Stimulated activated CD4-positive, alpha-beta T cell treated with anti-CD3 and anti-CD28 coated beads, Interleukin-12 subunit alpha, Interleukin-12 subunit beta, amount 100 ng/mL, for 48 hours (primary cell): ENCODE measurements at regions not wholly inside any gene's neighbourhood (a gene's known extent, or its start where the extent isn't known, plus 50 kb on each side); places are given as distances from the start of the nearest gene placed in this dataset.

Source experiments
- DNase-seq, 3 donors: peaks; one replicate each; pipeline ENCODE4 v3.0.0-alpha.2; 2020; ENCODE audit warnings: low read depth in 2 of 3, low spot score in 1 of 3

DNA sequence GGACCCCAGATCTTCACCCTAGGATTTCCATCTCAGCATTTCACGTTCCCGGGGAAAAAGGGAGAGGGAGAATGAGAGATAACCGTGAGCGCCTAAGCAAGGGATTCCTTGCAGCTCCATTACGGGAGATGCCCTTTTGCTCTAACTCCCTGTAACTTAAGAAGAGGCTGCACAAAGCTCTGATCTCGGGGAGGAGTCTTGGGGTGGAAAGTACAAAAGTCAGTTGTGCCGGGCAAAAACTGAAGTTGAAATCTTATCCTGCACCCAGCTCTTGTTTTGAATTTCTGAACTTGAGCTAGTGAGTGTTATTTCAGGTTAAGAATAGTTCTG is 256.4 kb upstream of the SOX21 start:
- DNase-seq, result no peak

DNA sequence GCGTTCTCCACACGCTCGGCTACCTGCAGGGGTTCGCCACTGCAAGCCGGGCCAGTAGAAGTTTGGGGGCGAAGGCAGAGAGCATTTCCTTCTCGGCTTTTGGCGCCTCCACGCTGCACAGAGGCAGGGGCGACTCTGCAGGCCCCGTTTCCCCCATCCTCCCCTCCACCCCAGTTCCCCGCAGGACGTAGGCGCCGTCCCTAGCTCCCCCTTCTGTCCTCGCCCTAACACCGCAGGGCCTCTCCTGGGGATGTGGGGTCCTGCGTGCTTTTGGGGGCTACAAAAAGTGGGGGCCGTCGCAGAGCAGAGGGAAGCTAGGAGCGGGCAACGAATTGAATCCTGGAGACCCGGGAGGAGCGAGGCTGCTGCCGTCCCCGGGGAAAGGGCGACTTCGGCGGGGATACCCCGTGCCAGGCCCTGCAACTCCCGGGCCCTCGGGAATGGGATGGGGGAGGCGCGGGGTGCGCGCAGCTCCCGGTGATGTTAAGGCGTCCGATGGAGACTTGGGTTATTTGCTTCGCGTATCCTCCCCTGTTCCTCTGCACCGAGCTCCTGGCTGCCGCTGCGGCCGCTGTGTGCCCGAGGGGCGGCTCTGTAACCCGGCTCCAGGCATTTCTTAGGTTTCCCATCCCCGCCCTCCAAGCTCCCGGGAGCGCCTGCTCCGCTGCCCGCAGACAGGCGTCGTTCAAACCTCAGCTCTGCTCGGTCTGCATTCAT is 255.9 kb upstream of the SOX21 start:
- DNase-seq, result no peak

DNA sequence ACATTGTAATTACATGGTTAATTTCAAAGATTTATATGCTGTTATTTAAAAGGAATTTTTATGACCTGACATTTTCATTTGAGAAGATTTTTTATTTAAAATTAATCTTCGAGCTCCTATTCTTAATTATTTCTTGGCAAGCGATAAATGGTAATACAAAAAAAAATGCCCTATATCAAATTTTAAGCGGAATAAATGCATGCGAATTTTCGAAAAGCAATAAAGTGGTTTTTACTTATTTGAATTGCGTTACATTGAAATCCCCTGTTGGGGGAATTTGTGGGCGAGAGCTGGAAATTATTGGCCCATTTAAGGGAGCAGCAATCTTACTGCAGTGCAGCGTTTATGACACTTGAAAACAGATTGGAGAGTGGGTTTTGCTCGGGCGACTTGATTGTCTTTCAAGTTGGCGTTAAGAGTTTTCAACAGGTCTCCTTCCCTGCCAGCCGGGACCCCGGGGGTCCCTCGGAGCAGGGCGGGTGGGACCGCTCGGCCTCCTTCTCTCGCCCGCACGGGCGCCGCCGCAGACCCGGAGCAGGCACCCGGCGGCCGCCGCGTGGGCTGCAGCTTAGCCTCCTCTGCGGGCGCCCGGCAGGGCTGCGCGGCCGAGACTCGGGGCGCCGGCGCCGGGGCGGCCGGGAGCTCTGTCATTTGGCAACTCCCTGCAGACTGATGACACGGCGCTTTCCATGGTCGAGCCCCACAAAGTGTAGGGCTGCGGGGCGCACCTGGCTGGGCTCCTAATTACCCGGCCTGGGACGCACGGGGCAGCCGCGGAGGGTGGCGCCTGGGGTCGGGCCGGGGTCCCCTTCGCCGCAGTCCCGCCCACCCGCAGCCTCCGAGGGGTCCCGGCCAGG is 255.1 kb upstream of the SOX21 start:
- DNase-seq, result peak in 1 of 3 donors; percentile 23

DNA sequence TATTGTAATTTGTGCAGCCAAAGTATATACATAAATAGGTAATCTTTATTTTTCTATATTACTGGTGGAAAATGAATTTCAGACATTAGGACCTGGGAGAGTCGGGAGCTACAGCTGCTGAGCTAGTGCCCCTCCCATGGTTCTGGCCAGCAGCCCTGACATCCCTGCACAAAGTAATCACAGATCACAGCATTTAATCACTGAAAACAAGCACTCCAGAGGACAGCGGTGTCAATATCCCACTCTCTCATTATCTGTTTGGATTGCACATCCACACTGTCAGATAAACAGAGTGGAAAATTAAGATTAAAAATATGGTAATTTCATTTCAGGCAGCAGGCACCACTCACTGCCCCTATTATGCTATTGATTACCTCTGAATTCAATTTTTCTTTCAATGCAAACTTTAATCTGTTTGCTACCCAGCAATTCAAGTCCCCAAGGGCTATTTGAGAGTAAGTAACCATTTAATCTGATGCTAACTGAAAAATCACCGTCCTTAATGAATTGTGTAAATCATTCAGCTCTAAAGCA is 254.1 kb upstream of the SOX21 start:
- no peak for DNase-seq

DNA sequence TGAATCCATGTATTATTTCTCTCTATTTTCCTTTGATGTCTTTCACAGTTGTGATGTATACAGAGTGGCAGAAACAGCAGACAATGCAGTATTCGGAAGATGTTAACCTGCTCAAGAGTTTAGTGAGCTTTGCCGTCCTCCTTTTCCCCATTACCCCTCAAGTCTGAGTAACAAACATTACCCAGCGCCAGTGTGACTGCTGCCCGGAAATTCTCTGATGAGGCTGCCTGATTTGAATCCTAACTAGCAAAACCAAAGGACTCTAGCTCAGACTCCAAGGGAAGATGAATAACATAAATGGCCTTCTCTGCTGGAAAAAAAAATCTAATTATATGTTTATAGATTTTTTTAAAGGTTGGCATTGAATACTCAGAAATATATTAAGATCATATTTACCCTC is 247.3 kb upstream of the SOX21 start:
- DNase-seq, result no peak

DNA sequence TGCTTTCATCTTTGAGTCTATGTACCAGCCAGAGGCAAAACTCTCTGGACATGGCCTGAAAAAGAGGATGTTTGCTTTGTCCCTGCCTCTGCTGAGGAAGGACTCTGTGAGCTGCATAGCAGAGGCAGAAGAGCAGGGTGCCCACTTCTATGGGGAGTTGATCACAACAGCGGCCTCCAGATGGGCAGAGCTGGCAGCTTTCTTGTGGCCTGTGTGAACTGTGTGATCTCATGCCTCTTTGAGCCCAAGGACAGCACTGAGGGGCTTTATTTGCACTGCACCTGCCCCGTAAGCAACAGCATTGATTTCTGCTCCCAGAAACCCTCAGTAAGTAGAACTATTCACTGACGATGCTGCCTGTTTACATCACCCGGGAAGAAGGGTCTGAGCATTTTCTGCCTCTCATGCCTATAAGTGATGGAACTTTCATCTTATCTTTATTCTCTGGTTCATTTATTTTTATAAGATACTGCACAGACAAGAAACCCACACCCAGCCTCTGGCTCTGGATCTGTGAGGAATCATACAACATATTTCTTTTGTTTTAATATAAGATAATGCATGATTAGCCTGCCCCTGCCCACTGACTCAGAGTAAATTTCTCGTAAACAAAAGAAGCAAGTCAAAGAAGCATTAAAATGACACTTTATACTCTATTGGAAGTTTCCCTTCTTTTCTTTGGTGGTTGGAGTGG is 244.2 kb upstream of the SOX21 start:
- DNase-seq, result no peak

DNA sequence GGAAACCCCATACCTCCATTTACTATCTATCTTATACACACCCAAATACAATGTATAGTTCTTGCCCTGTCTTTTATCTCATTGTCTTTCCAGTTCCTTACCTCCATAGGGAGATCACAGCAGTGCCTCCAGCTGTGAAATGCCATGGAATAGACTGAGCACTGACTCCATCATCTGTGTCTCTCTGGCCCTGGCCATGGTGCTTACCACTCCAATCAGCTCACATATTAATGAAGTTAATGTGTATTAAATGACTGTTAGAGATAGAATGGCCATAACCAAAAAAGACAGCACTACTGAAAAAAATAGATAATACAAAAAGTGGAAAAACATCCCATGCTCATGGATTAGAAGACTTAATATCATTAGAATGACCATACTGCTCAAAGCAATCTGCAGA is 240.4 kb upstream of the SOX21 start:
- DNase-seq, result no peak

DNA sequence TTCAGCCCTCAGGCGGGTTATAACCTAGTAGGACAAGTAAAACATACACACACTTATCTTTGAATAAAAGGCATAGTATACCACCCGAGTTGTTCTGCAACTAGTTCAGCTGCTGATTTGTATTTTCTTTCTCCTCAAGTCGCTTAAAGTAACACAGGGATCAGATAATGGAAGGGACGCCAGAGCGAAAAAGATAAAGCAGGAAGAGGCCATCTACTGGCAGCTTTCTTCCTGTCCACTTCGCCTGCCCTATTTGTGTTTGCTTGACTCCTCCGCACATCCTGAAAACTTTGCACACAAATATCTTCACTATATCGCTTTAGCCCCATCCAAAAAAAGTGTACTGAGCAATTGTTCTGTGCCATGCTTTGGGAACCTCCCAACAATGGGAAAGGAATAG is 238.0 kb upstream of the SOX21 start:
- DNase-seq, result no peak

DNA sequence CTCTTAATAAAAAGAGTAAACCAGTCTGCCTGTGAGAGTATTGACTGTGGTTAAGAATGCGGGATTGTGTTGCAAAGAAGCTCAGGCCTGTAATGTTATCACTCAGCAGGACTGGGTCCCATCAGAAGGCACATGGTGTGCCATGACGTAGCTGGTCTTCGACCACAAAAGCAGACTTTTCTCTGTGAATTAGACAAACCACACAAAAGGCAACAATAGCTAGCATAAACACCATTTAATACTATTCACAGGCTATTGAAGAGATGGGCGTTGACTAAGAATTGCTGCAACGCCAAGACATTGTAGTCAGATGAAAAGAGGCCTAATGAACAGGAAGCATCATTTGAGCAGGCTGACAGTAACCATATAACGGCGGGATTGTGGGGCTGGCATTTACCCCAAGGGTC is 235.6 kb upstream of the SOX21 start:
- DNase-seq, result no peak

DNA sequence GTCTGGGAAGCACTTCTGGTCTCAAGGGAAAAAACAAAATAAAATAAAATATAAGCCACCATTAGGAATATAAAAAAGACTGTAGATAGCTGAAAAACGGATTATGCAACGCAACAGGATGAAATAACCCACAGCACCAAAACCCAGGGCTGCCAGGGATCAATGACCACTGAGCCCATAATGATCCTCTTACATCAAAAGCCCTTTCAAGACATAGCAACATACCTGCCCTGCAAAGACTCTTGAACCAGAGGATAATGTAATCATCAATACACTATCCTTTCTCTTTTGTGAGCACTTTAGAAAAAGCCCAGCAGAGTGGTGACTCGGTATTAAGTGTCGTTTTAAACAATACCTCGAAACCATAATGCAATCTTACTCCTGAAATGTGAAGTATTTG is 235.0 kb upstream of the SOX21 start:
- DNase-seq, result no peak

DNA sequence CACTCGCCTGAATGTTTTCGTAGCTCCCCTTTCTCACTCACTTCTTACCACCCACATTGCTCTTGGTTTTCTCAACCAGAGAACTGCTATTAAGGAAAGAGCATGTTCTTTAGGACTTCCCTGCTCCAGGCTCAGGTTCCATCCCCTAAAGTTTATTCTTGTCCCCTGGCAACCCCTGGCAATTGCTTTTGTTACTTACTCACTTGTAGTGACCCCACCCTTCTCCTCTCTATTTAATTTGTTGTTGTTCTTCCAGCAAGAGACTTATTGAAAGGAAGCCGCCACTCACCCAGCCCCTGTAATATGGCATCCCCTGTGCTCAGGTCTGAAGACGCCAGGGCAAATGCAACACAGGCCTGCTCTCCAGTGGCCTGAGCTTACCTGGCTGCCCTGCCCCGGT is 233.7 kb upstream of the SOX21 start:
- no peak for DNase-seq

DNA sequence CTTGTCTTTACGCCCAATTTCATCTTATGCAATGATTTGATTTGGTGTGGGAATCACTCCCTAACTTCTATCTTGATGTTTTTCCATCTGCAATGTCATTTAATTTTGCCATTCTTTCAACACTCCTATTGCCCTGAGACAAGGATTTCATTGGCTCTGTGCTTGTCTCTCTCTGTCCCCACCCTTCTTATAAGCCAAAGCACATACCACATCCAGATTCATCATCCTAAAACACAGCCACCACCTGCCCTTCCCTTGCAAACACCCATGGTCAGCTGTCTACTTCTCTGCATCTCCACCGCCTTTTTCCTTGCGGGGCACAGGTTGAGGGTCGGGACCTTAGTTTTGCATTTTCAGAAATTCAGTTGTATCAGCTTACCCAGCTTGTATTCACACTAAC is 225.8 kb upstream of the SOX21 start:
- no peak for DNase-seq

DNA sequence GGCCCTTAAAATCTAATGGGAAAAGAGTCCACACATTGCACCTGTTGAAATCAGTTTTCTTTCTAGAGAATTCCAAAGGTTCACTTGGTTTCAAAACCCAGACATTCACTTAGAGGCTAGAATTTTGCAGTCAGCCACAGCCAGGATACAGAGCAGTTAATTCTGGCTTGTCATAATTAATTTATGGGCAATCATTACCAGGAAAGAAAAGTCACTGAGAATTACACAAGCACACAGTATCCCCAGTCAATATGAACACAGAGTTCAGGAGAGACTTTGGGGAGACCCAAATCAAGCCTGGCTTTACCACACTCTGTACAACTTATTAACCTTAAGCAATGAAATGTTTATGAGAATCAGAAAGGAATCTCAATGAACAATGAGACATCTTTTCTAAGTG is 224.3 kb upstream of the SOX21 start:
- DNase-seq, result no peak

DNA sequence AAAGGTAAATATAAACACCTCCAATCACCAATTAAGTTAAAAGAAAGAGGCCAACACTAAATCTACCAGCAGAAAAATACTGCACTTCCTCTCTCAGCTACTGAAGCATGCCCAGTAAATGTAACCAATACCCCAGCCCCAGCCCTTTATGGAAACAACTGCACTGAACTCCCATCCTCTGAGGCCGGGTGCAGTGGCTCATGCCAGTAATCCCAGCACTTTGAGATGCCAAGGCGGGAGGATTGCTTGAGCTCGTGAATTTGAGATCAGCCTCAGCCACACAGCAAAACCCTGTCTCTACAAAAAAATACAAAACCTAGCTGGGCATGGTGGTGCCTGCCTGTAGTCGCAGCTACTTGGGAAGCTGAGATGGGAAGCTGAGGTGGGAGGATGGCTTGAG is 221.6 kb upstream of the SOX21 start:
- DNase-seq, result no peak

DNA sequence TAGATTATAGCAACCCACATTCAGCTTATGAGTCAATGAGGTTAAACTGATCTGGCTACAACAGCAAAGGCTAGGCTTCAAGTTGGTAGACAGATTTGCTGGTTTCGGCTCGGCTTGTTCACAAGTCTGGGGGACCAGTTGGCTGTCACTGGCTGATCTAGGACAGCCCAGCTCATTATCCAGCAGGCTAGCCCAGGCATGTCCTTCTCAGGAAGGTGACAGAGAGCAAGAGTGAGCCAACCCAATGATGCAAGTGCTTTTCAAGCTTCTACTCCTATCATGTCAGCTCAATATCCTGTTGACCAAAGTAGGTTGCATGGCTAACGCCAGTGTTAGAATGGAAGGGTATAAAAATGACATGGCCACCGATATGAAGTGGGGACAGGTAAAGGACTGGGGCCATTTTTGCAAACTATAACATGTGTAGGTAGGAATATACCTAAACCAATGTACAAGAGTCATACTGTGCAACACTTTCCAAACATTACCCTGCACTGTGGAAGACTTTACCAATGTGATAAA is 220.9 kb upstream of the SOX21 start:
- DNase-seq, result no peak

DNA sequence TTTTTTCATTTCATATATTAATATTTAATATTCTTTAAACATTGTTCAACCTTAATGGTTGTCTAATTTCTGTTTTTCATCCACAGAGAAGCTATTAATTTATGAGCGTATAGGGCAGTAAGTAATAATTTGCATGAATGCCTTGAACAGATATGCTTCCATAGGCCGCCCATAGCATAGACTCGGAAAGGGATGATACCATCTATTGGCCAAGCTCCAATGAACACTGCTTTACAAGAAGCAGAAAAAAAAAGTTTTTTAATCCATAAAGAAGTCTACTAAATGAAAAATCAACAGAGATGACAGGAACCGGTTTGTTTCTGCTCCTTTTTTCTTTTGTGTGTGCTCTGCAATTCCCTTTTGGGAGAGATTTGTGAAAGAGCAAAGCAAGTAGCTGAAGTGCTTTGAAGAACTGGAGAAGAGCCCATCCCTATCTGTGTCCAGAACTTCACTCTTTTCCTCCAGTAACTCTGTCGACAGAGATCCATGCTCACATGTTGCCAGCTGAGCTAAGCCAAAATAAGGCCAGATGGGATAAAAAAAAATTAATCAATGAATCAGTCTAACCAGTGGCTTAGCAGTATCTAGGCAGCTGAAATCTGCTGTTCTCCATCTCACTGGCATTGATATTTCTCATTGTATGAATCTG is 215.9 kb upstream of the SOX21 start:
- DNase-seq, result no peak

DNA sequence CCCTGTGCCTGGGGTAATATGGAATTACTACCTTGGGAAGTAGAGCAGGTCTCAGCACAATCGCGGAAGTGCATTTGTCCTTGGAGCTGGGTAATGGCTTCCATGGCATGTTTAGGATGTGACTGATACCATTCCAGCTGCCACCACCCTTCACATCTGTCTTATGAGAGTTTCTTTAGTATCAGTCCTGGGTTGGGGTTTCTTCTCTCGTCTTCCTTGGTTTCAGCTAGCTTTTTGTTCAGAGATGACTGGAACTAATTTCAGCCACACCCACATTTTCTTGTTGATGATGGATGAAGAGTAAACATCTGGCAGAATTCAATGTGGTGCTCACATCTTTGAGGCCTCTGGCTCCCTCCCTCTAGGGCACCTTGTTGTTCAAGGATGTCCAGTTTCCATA is 212.9 kb upstream of the SOX21 start:
- no peak for DNase-seq

DNA sequence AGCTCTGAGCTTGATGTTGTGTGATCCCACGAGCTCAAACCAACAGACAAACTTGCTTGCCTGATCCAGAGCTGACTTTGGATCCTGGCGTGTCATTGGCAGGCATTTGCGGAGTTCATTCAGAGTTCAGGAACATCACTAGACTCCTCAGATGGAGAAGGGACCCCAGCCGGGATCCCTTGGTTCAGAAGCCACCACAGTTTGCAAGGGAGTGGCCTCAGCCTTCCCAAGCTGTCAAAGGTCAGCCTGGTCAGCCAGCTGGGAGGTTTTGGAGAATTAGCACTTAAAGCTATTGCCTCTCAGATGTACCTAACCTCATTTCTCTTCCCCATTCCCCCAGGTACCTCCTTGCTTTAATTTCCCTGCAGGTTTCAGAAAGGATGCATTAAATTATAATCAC is 208.8 kb upstream of the SOX21 start:
- DNase-seq, result no peak

DNA sequence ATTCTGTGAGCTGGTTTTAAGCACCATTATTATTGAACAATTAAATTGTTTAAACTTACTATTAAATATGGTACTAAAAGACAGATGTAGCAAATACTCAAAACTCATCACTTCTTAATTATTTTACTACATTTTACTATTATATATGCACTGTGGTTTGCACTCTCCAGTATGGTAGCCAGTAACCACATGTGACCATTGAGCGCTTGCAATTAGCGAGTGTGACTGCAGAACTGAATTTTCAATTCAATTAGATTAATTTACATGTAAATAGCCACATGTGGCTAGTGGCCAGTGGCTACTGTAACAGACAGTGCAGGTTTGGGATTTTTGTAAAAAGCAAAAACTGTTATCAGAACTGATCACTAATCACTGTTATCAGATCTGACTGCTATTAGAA is 208.2 kb upstream of the SOX21 start:
- no peak for DNase-seq

DNA sequence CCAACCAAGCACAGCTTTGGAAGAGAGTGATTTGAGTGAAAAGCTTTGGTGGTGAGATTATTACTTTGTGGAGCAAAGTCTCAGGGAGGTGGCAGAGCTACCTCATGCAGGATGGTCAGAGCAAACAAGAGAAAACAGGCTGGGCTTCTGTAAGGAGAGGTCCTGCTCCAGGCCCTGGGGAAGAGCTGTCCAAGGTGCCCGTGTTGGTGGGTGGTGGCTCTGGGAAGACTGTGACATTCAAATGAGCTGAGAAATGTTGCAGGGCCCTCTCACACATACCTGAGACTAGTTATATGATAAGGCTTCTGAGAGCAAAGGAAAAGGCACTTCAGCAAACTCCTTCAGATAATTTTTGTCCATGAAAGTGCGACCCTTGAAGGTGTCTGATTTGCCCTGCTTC is 205.5 kb upstream of the SOX21 start:
- DNase-seq, result no peak

DNA sequence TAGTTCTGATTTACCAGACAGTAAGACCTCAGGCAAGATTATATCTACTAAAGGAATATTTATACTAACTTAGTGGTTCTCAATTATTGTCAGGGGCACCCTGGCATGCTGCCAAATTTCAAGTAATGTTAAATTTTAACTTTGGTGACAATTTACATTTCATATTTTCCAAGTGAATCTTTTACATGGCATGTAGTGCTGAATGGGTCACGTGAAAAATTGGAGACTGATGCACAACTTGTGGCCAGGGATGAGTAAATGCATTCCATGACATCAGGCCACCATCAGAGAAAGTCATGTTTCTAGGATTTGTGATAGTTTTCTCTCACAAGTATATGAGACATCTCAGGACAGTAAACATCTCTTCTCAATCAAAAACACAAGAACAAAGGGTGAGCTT is 202.6 kb upstream of the SOX21 start:
- no peak for DNase-seq
